ENCODE measurements at regions not wholly inside any gene's neighbourhood (a gene's known extent, or its start where the extent isn't known, plus 50 kb on each side); places are given as distances from the start of the nearest gene placed in this dataset.

DNA sequence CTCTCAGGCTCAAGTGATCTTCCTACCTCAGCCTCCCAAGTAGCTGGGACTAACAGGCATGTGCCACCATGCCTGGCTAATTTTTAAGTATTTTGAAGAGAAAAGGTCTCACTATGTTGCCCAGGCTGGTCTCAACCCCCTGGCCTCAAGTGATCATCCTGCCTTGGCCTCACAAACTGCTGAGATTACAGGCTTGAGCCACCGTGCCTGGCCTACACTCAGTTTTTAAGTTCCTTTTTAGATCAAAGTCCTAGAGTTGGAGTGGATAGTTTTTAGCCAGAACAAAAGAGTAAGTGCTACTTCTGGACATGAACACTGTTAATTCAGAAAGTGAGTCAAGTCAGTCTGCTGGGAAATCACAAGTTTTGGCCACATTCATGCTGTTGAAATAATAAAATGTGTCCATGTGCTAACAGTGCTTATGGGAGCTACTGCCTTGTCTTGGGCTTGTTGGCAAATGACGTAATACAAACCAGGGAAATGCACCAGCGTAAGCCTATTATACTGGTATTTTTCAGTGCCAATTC lies 84.2 kb downstream of the NDUFS5 start:
- TF ChIP-seq CTCF (IDR thresholded peaks at IDR 0.05), result no peak
- TF ChIP-seq ZFX (IDR thresholded peaks at IDR 0.05; ENCODE audit: borderline replicate concordance), result no peak

All from 22Rv1 (cell line).